GM10266 (cell line): ENCODE measurements at regions not wholly inside any gene's neighbourhood (a gene's known extent, or its start where the extent isn't known, plus 50 kb on each side); places are given as distances from the start of the nearest gene placed in this dataset.

Experiments used
- DNase-seq: peaks from one replicate; pipeline ENCODE4 v3.0.0; 2012; ENCODE audit errors: extremely low spot score
- CTCF ChIP-seq: IDR thresholded peaks from 2 replicates; pipeline ENCODE4 v1.5.1; 2012; ENCODE audit warnings: mild to moderate bottlenecking, low read depth; ENCODE audit not compliant: control insufficient read depth, insufficient read depth; ENCODE audit errors: missing control alignments

GRCh38 chr3:118781839-118782238 lies 252.8 kb downstream of the IGSF11 start:
- no peak for DNase-seq
- no peak for TF ChIP-seq CTCF

GRCh38 chr3:118782755-118783202 lies 251.9 kb downstream of the IGSF11 start:
- no peak for TF ChIP-seq CTCF
- DNase-seq = peak; percentile 33

GRCh38 chr3:118785415-118785814 lies 249.2 kb downstream of the IGSF11 start:
- TF ChIP-seq CTCF = no peak
- DNase-seq = no peak

GRCh38 chr3:118791246-118791645 lies 243.4 kb downstream of the IGSF11 start:
- no peak for TF ChIP-seq CTCF
- no peak for DNase-seq

- no peak for DNase-seq
- no peak for TF ChIP-seq CTCF
These were observed 242.5 kb downstream of the IGSF11 start for GRCh38 chr3:118792191-118792590.

- TF ChIP-seq CTCF = no peak
- DNase-seq = no peak
These were observed 241.5 kb downstream of the IGSF11 start for GRCh38 chr3:118793176-118793575.

GRCh38 chr3:118799303-118799702 lies 235.3 kb downstream of the IGSF11 start:
- DNase-seq = no peak

More at GRCh38 chr3:118799303-118799702, 235.3 kb downstream of the IGSF11 start:
- no peak for TF ChIP-seq CTCF
